WTC11 (cell line): ENCODE measurements at regions not wholly inside any gene's neighbourhood (a gene's known extent, or its start where the extent isn't known, plus 50 kb on each side); places are given as distances from the start of the nearest gene placed in this dataset.

ENCODE experiments used
- ATAC-seq: fragments of 200-7000 bp; cut with Tn5 transposase; 2 replicates; pipeline ENCODE4 v1.10.0; 2021; ENCODE audit warnings: mild to moderate bottlenecking, moderate library complexity
- CTCF ChIA-PET: fragments of 300-600 bp; sonication (Branson Sonifier 250); formaldehyde crosslinking; loops from one replicate; lab custom pipeline; 2021; ENCODE audit warnings: antibody characterized with exemption; lab: Charles Lee
- POLR2A ChIA-PET: fragments of 350-600 bp; sonication (Branson Sonifier 250); formaldehyde crosslinking; loops from one replicate; lab custom pipeline; 2021; ENCODE audit warnings: antibody characterized with exemption; lab: Charles Lee
- DNase-seq: peaks from one replicate; pipeline ENCODE4 v3.0.0; 2021; ENCODE audit warnings: low spot score
- H3K27ac Mint-ChIP-seq: 2 replicates; pipeline ENCODE4 v1.8.0; 2021; ENCODE audit warnings: mixed read lengths
- H3K27me3 Mint-ChIP-seq: 2 replicates; pipeline ENCODE4 v1.8.0; 2021; ENCODE audit warnings: low read depth, mild to moderate bottlenecking, moderate library complexity, mixed read lengths
- H3K36me3 Mint-ChIP-seq: 2 replicates; pipeline ENCODE4 v1.8.0; 2021; ENCODE audit warnings: mixed read lengths
- H3K4me1 Mint-ChIP-seq: 2 replicates; pipeline ENCODE4 v1.8.0; 2022; ENCODE audit warnings: mixed read lengths
- H3K4me3 Mint-ChIP-seq: 2 replicates; pipeline ENCODE4 v1.8.0; 2021; ENCODE audit warnings: mild to moderate bottlenecking, moderate library complexity, mixed read lengths
- H3K9me3 Mint-ChIP-seq: 2 replicates; pipeline ENCODE4 v1.8.0; 2021; ENCODE audit warnings: mixed read lengths
- CTCF ChIP-seq: fragments of 200-600 bp; IDR thresholded peaks from 2 replicates; pipeline ENCODE4 v1.8.0; 2022; ENCODE audit warnings: antibody characterized with exemption
- E2F1 ChIP-seq: sonication (generic); formaldehyde crosslinking; IDR thresholded peaks from 2 replicates; pipeline ENCODE4 v1.8.0; 2022; ENCODE audit warnings: mild to moderate bottlenecking, missing genetic modification reagents
- EMX1 ChIP-seq: fragments of 250-450 bp; sonication (Bioruptor Pico); IDR thresholded peaks from 2 replicates; pipeline ENCODE4 v1.8.0; 2021; ENCODE audit warnings: mild to moderate bottlenecking
- ETV6 ChIP-seq: sonication (generic); formaldehyde crosslinking; IDR thresholded peaks from 2 replicates; pipeline ENCODE4 v1.8.1; 2022; ENCODE audit warnings: mild to moderate bottlenecking, missing genetic modification reagents
- FOXK1 ChIP-seq: sonication (generic); formaldehyde crosslinking; IDR thresholded peaks from 2 replicates; pipeline ENCODE4 v1.8.0; 2022; ENCODE audit warnings: mild to moderate bottlenecking, moderate library complexity, missing genetic modification reagents
- FOXP1 ChIP-seq: sonication (generic); formaldehyde crosslinking; IDR thresholded peaks from 2 replicates; pipeline ENCODE4 v1.8.0; 2022; ENCODE audit warnings: missing genetic modification reagents, mild to moderate bottlenecking, moderate library complexity, borderline replicate concordance
- GABPB1 ChIP-seq: sonication (generic); formaldehyde crosslinking; IDR thresholded peaks from 2 replicates; pipeline ENCODE4 v1.8.1; 2023; ENCODE audit warnings: mild to moderate bottlenecking, missing genetic modification reagents
- HMGXB4 ChIP-seq: sonication (generic); formaldehyde crosslinking; IDR thresholded peaks from 2 replicates; pipeline ENCODE4 v1.8.1; 2023; ENCODE audit warnings: mild to moderate bottlenecking, moderate library complexity, missing genetic modification reagents
- IRF1 ChIP-seq: sonication (generic); formaldehyde crosslinking; IDR thresholded peaks from 2 replicates; pipeline ENCODE4 v1.8.0; 2023; ENCODE audit warnings: missing genetic modification reagents
- MXD4 ChIP-seq: fragments of 250-450 bp; sonication (Bioruptor Pico); IDR thresholded peaks from 2 replicates; pipeline ENCODE4 v1.8.0; 2021; ENCODE audit warnings: mild to moderate bottlenecking, moderate library complexity, borderline replicate concordance
- MYBL2 ChIP-seq: sonication (generic); formaldehyde crosslinking; IDR thresholded peaks from 2 replicates; pipeline ENCODE4 v1.8.1; 2023; ENCODE audit warnings: mild to moderate bottlenecking, moderate library complexity, missing genetic modification reagents
- NR2C2 ChIP-seq: sonication (generic); formaldehyde crosslinking; IDR thresholded peaks from 2 replicates; pipeline ENCODE4 v1.8.0; 2022; ENCODE audit warnings: mild to moderate bottlenecking, missing genetic modification reagents
- OVOL2 ChIP-seq: fragments of 250-450 bp; sonication (Bioruptor Pico); IDR thresholded peaks from 2 replicates; pipeline ENCODE4 v1.9.0; 2021; ENCODE audit warnings: mild to moderate bottlenecking, borderline replicate concordance
- PRRX2 ChIP-seq: fragments of 250-450 bp; sonication (Bioruptor Pico); IDR thresholded peaks from 2 replicates; pipeline ENCODE4 v1.8.0; 2021; ENCODE audit warnings: mild to moderate bottlenecking
- RELA ChIP-seq: sonication (generic); formaldehyde crosslinking; IDR thresholded peaks from 2 replicates; pipeline ENCODE4 v1.8.1; 2022; ENCODE audit warnings: missing genetic modification reagents, mild to moderate bottlenecking, borderline replicate concordance
- SMAD4 ChIP-seq: sonication (generic); formaldehyde crosslinking; IDR thresholded peaks from 2 replicates; pipeline ENCODE4 v1.8.0; 2022; ENCODE audit warnings: mild to moderate bottlenecking, missing genetic modification reagents
- USF1 ChIP-seq: sonication (generic); formaldehyde crosslinking; IDR thresholded peaks from 2 replicates; pipeline ENCODE4 v1.8.0; 2022; ENCODE audit warnings: mild to moderate bottlenecking, missing genetic modification reagents
- USF2 ChIP-seq: sonication (generic); formaldehyde crosslinking; IDR thresholded peaks from 2 replicates; pipeline ENCODE4 v1.8.1; 2023; ENCODE audit warnings: mild to moderate bottlenecking, missing genetic modification reagents, moderate library complexity
- ZNF532 ChIP-seq: fragments of 250-450 bp; sonication (Bioruptor Pico); IDR thresholded peaks from 2 replicates; pipeline ENCODE4 v1.9.0; 2021; ENCODE audit warnings: mild to moderate bottlenecking, borderline replicate concordance

GRCh38 chr4:138595731-138596460 is 353.7 kb upstream of the SLC7A11 start:
- no peaks in the 10 kb centered on the region; the same call in 1 of the 2 replicates for H3K27me3 Mint-ChIP-seq
- no peak overlapping the region for H3K27ac Mint-ChIP-seq
- H3K4me1 Mint-ChIP-seq = peaks cover 13% of the 10 kb centered on the region
- TF ChIP-seq SMAD4 (no peak), CTCF (no peak), RELA (CRISPR knock-in tag) (no peak), MXD4 (CRISPR knock-in tag) (no peak), EMX1 (CRISPR knock-in tag) (no peak), ETV6 (CRISPR knock-in tag) (no peak), MYBL2 (CRISPR knock-in tag) (no peak), FOXK1 (CRISPR knock-in tag) (no peak), IRF1 (no peak), GABPB1 (CRISPR knock-in tag) (no peak), USF1 (no peak), FOXP1 (CRISPR knock-in tag) (no peak), E2F1 (CRISPR knock-in tag) (no peak), OVOL2 (no peak), HMGXB4 (CRISPR knock-in tag) (no peak), USF2 (CRISPR knock-in tag) (no peak), ZNF532 (CRISPR knock-in tag) (no peak), NR2C2 (CRISPR knock-in tag) (no peak), PRRX2 (CRISPR knock-in tag) (no peak)
- no peak for ATAC-seq
- no peak for DNase-seq
- ChIA-PET POLR2A (no interaction called here), CTCF (no interaction called here)
- peaks cover 7% of the 10 kb centered on the region; the same call in 1 of the 2 replicates for H3K36me3 Mint-ChIP-seq
- no peak overlapping the region for H3K4me3 Mint-ChIP-seq
- H3K9me3 Mint-ChIP-seq = peaks cover 11% of the 10 kb centered on the region
